HG02973 (cell line): ENCODE measurements at regions not wholly inside any gene's neighbourhood (a gene's known extent, or its start where the extent isn't known, plus 50 kb on each side); places are given as distances from the start of the nearest gene placed in this dataset.
"Not testable (repeated sequence)": the region's sequence is repeated elsewhere in the genome, so short reads cannot be mapped to it uniquely, and the experiment has no call there.

Experiments used
- ATAC-seq: cut with Tn5 transposase; IDR thresholded peaks from one replicate; pipeline ENCODE4 v1.9.1; 2021; ENCODE audit warnings: moderate library complexity; ENCODE audit not compliant: unreplicated experiment

DNA sequence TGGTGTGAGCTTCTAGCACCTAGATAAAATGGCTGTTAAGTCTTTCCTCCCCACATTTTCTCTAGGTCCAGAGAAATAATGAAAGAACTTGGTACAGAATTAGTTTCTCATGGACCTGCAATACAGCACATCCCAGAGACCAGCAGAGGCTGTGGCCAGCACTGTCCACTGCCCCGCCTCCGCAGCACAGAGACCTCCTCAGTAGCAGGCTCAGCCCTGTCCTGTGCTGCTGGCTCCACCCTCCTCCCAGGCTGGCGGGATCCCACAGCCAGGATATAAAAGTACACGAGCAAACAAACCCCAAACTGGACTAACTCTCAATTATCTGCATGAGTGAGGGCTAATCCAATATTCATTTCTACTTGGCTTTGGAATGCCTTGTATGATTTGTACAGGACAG, 401.5 kb downstream of the RPS6KC1 start:
- ATAC-seq: no peak

DNA sequence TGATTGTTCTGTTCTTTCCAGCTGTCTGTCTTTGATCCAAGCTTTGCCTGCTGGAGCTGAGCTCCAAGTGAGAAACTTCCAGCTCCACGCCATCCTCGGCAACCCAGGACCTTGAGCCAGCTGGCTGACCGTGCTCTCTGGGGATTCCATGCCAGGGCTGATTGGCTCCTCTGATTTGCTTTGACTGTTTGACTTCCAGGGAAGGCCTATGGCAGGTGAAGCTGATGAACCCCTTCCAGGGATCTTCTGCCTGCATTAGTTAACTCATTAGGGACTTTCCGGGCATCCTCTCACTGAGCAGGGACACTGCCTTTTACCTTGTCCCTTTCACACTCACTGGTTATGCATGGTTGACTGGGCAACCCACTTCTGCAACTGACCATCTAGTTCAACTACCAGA, 406.1 kb downstream of the RPS6KC1 start:
- no peak for ATAC-seq

DNA sequence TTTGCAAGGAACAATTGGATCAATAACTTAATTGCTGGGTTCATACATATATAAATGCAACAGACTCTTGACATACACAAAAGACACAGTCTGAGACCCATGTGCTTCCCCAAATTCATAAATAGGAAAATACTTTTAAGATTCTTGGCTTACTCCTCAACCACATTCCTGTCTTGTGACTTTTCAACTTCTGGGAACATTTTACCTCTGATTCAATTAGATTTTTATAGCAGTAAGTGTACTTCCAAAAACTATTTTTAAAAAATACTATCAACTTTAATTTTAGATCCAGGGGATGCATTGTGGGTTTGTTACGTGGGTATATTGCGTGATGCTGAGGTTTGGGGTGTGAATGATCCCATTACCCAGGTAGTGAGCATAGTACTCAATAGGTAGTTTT, 406.7 kb downstream of the RPS6KC1 start:
- ATAC-seq: no peak

DNA sequence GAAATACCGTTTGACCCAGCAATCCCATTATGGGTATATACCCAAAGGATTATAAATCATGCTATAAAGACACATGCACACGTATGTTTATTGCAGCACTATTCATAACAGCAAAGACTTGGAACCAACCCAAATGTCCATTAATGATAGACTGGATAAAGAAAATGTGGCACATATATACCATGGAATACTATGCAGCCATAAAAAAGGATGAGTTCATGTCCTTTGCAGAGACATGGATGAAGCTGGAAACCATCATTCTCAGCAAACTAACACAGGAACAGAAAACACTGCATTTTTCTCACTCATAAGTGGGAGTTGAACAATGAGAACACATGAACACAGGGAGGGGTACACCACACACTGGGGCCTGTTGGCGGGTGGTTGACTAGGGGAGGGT, 411.3 kb downstream of the RPS6KC1 start:
- ATAC-seq: not testable (repeated sequence)

DNA sequence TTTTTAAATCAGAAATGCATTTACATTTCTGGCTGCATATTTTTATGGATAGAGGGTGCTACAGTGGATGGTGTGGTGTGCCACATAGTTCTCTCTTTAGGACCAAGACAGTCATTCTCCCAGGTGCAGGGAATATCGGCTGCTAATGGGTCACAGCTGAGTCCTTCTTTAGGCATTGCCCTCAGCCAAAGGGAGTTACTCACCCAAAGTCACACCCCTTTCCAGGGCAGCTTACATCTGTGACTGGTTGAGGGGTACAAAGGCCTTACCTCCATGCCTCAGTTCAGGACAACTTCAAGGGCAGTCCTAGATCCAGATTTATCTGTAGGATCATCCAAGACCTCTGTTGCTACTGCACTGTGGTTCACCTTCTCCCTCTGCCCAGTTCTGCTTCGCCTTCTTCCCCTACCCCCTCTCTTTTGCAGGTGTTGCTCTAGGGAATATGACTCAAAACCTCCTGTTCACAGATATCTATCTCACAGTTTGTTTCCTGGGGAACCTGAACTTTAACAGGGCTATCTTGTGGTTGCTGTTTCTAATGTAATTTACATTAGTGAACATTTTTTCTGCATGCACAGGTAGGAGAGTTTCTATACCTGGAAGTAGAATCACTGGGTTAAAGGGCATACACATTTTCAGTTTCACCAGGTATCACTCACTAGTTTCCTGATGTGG, 413.9 kb downstream of the RPS6KC1 start:
- ATAC-seq: no peak

DNA sequence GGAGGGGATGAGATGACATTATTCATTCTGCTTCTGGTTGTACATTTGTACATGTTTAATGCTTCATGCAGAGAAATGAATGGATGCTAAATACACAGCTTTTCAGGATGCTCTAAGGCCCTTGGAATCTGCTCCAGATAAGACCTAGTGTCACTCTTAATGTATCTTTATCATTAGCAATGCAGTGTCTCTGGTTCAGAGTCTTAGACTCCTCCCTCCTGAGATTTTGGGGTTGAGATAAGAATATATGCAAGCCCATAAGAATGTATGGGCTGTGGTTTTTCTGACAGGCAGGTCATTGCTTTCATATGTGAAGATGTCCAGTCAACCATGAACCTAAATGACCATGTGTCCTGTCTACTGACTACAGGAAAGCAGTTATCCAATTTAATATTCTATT, 415.5 kb downstream of the RPS6KC1 start:
- no peak for ATAC-seq

DNA sequence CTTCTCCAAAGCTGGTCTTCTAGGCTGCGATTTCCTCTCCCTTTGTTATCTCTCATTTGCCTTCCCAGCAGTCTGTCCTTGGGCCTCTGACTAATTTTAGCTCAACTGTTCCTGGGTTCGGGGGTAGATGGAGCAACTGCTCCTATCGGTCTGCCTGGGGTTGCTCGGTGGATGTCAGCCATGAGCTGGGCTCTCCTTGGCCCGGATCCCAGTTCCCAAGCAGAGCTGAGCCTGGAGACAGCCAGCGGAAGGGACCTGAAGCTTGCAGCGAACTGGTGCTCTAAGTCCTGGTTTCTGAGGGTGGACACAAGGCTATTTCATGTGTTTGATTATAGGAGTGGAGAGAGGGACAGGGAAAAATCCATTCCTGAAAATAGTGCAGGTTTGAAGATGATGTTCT, 423.0 kb downstream of the RPS6KC1 start:
- no peak for ATAC-seq

DNA sequence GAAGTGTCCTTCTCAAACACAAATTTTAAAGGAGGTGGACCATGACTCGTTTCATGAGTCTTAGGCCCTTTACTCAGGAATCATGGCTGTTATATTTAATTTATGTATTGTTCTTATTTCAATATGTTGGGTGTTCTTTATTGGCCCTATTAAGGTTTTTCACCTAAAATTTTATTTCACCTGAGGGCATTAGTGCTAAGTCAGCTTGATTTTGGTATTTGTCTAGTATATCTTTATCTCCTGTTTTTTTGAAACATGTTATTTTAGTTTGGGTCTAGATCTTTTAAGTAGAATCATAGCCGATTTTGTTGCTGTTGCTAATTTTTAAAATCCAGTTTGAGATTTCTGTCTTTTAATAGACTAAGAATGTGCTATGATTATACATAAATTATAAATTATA, 430.4 kb downstream of the RPS6KC1 start:
- ATAC-seq: no peak

DNA sequence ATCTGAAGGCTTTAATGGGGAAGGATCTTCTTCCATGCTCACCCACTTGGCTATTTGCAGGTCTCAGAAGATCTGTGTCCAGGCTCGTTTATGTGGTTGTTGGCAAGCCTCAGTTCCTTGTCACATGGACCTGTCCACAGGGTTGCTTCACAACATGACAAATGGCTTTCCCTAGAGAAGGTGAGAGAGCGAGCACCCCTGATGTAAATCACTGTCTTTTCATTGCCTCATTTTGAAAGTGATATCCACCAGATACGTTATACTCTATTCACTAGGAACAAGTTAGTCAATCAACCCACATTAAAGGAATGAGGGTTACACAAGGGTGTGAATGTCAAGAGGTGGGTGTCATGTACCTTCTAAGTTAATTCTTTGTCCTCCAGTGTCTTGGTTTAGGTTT, 433.3 kb downstream of the RPS6KC1 start:
- ATAC-seq: no peak

DNA sequence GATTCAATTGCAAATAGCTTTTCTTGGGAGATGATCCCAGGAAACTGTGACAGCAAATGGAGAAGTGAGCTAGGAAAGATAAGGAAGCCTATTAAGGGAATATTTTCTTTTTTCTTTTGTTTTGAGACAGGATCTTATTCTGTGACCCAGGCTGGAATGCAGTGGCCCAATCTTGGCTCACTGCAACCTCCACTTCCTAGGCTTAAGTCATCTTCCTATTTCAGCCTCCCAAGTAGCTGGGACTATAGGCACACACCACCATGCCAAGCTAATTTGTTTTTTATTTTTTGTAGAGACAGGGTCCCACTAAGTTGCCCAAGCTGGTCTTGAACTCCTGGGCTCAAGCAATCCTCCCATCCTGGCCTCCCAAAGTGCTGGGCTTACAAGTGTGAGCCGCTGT, 433.7 kb downstream of the RPS6KC1 start:
- no peak for ATAC-seq

DNA sequence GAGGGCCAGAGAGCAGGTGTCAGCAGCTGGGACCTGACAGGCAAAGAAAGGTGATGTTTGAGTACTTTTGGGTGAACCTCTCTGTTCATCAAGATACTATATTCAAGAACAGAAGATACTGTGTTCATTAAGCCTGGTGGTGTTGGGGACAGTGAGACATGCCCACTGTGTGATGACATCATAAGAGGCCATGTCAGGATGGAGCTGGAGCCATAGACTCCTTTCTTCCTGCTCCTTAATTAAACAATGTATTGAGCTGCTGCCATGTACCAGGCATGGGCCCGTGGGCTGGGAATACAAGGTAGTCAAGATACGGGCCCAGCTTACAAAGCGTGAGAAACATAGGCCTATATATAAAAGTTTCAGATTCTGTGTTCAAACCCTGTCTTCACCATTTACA, 435.4 kb downstream of the RPS6KC1 start:
- no peak for ATAC-seq

DNA sequence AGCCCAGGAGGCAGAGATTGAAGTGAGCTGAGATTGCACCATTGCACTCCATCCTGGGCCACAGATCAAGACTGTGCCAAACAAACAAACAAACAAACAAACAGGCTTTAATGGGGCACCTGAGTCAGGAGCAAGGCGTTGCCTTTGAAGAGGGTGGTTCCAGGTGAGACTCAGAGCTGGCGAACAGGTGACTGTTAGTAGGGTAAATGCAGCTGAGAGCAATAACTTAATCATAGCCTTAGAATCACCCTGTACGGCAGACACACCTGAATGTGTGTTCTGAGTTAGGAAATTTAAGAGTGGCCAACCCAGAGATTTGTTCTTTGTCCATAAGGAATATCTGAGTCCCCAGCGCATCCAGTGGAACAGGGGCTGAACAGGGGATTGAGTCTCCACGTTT, 440.4 kb downstream of the RPS6KC1 start:
- ATAC-seq: no peak

DNA sequence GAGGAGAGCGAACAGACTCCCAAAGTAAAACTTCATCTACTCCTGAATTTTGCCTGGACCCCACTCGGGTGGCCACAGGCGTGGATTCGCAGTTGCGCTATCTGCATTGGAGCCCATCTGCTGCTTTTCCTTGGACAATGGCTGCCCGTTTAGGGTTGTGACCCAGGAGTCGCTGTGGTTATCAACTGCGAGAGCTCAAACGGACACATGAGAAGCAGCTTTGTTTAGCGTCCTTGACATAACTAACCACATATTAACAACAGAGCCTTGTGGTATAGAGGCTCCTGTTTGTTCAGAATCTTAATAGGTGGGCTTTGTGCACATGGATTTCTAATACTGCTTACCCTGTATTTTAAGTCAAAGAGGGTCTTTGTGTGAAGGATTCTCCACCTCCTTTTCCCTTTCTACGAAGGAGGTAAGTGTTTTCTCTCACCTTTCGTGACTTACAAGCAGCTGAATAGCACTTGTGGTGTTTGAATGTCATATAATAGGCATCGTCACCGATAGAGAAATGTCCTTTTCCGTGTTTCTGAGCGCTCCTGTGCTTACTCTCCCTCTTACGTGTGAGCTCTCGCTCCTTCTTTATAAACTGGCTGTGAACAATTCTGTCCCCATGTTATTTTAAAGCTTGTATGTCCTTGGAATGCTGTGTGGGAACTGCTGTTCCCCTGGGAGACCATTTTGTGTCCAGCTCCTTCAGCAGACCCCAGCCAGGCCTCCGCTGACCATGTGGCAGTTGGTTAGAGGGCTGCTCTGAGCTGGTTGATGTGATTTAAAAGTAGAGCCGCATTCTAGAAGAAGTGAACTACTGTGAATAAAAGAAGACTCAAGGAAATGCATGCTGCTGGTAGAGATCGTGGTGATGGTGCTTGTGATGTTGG, 441.4 kb downstream of the RPS6KC1 start:
- no peak for ATAC-seq

DNA sequence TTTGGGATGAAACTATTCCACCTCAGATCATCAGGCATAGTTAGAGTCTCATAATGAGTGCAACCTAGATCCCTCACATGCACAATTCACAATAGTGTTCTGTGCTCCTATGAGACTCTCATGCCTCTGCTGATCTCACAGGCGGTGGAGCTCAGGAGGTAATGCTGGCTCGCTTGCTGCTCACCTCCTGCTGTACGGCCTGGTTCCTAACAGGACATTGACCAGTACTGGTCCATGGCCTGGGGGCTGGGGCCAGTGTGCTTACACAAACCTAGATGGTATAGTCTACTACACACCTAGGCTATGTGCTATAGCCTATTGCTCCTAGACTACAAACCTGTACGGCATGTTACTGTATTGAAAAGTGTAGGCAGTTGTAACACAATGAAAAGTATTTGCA, 448.4 kb downstream of the RPS6KC1 start:
- no peak for ATAC-seq

DNA sequence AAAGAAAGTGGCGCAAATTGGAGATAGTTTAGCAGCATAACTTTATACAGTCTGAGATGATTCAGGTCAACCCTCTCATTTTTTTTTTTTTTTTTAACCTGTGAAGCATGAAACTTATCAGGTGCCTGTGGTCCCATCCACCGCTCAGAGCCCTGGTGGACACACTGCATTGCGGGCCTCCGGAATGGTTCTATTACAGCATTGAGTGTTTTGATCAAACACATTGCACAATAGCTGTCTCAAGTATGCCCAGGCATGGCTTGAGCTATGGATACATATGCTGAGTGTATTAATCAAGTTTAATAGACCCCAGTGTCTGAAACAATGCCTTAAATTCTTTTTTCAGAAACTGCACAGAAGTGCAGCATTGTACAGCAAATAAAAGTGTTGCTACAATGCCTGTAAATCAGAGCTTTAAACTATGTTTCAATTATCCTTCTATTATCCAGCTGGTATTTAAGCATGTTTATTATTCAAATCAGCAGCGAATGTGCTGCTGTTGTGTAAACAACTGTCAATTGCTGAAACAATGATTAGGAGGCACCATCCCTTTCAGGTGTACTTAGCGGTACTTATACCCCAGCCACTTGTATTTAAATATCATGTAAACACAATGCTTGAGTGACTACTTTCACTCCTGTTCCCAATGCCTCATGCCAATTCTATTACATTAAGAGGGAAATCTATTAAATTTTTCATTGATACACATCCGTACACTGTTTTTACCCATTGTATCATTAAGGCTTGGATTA, 456.6 kb downstream of the RPS6KC1 start:
- ATAC-seq: no peak

DNA sequence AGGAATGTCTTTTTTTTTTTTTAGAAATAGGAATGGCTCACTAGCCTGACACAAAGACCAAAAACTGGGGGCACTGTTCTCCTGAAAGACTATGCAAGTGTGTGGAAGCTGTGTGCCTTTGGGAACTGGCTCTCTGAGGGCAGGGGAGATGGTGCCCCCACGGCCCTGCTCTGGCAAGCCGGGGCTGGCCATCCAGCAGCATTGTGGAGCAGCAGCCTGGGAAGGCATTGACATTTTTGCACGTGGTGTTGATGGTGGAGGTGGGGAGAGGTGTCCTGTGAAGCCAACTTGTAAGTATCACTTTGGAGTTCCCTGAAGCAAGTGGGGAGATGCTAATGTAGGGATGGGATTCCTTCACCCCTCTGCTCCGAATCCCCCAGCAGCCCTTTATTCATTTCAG, 460.1 kb downstream of the RPS6KC1 start:
- no peak for ATAC-seq

DNA sequence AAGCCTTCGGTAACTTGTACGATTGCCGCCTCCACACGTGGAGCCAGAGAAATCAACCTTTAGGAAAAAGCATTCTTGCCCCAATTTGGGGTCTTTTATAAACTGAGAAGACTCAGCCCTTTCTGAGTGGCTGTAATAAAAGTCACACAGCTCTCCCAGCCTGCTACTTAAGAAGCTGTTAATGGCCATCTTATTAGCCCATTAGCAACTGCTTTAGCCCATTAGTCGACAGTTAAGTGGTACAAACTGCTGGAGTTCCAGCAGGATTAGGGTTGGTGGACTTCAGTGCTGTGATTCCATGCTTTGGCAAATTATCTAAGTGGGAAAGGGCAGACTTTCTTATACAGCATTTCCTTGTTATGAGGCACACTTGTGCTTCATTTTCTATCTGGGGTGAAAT, 461.3 kb downstream of the RPS6KC1 start:
- ATAC-seq: no peak

DNA sequence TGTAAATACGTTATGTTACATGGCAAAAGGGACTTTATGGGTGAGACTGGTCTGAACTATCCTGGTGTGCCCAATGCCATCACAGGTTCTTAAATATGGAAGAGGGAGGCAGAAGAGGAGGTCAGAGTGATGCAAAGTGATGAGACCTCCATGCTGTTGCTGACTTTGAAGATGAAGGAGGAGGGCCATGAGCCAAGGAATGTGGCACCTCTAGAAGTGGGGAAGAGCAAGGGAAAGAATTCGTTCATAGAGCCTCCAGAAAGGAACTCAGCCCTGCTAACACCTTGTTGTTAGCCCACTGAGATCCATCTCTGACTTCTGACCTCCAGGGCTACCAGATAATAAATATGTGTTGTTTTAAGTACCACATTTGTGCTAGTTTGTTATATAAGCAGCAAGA, 462.0 kb downstream of the RPS6KC1 start:
- no peak for ATAC-seq

DNA sequence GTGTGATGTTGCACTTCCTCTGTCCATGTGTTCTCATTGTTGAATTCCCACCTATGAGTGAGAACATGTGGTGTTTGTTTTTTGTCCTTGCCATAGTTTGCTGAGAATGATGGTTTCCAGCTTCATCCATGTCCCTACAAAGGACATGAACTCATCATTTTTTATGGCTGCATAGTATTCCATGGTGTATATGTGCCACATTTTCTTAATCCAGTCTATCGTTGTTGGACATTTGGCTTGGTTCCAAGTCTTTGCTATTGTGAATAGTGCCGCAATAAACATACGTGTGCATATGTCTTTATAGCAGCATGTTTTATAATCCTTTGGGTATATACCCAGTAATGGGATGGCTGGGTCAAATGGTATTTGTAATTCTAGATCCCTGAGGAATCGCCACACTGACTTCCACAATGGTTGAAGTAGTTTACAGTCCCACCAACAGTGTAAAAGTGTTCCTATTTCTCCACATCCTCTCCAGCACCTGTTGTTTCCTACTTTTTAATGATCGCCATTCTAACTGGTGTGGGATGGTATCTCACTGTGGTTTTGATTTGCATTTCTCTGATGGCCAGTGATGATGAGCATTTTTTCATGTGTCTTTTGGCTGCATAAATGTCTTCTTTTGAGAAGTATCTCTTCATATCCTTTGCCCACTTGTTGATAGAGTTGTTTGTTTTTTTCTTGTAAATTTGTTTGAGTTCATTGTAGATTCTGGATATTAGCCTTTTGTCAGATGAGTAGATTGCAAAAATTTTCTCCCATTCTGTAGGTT, 463.6 kb downstream of the RPS6KC1 start:
- ATAC-seq: not testable (repeated sequence)

DNA sequence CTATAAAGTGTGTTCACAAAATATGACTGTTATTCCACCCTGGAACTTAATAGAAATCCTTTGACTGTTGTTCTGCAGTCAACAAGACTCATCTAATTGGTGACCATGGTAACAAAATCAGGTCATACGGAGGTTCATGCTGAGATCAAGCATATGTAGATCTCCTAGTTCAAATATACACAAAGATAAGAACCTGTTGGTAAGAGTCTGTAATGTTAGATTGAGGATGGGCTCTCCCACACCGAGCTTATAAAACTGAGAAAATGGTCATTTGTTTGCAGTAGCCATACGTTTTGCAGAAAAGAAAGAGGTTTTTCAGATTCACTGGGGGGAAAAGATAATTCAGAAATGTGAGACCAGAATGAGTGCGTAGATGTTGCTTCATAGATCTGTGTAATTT, 468.1 kb downstream of the RPS6KC1 start:
- no peak for ATAC-seq

DNA sequence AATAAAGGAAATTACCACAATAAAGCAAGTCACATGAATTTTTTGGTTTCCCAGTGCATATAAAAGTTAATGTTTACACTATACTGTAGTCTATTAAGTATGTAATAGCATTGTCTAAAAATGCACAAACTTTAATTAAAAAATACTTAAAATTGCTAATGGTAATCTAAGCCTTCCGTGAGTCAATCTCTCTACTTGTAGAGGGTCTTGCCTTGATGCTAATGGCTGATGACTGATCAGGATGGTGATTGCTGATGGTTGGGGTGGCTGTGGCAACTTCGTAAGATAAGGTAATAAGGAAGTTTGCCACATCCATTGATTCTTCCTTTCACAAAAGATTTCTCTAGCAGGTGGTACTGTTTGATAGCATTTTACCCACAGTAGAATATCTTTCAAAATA, 466.6 kb upstream of the PROX1 start:
- no peak for ATAC-seq
